NCI-H2227 (cell line): ENCODE measurements at regions not wholly inside any gene's neighbourhood (a gene's known extent, or its start where the extent isn't known, plus 50 kb on each side); places are given as distances from the start of the nearest gene placed in this dataset.

Source experiments
- DNase-seq: peaks from one replicate; lab custom pipeline; 2025; ENCODE audit not compliant: unreplicated experiment; lab: John Stamatoyannopoulos, UW

GRCh38 chr16:65988024-65988595, 378.4 kb upstream of the CDH5 start:
- DNase-seq, result no peak

DNA sequence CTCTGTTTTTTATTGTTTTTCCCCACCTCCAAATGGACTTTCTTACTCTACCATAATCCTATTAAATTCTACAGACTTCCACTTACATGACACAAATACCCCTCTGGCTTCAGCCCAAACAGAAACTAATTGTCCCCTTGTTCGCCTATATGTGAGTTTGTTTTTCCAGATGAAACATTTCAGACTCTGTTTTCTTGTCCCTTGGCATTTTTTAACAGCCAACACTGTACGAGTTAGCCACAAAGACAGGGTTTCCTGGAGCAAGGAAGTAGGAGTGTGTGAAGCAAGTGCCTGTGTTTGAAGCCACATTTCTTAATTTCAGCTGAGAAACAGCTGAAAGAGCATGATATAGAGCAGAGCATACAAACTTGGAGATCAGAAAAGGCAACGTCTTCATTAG, 382.2 kb upstream of the CDH5 start:
- no peak for DNase-seq

DNA sequence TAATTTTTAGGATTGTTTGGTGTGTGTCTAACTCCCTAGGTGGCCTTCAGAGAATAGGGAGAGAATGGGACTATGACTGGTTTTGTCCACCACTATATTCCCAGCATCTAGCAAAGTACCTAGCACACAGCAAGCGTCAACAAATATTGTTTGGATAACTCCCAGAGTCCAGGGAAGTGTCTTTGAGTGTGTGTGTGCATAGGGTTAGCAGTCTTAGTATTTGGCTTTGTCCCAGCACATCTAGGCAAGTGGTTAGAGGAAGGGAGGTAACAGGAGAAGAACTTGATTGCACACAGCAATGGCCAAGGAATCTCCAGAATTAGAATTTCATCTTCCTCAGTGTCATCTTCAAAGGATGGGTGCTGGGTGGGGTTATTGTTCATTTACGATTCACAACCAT, 385.4 kb upstream of the CDH5 start:
- no peak for DNase-seq

DNA sequence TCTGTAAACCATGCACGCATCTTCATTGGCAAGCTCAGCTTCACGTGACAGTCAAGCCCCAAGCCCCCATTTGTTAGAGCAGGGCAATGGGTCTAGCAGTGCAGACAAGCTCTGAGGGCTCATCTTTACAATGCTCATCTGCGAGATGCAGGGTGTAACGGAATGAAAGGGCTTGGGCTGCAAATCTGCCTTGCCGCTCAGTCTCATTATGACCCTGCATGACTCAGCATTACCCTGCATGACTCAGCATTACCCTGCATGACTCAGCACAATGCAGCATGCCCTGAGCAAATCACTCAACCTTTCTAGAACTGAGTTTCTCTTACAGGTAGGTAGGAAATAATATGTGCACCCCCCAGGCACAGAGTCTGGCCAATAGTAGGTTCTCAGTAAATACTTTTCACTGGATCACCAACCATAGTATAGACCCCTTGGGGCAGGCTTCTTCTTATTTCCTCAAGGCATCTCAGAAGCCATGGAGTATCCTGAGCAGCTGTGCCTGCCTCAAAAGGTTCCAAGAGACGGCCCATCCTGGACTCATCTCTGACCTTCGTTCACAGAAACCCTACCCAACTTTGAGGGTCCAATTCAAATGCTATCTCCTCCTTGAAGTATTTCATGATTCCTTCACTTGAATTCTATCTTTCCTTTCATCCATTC, 391.3 kb upstream of the CDH5 start:
- DNase-seq, result no peak

- no peak for DNase-seq
Measured at GRCh38 chr16:65967376-65967775, 399.1 kb upstream of the CDH5 start.

DNA sequence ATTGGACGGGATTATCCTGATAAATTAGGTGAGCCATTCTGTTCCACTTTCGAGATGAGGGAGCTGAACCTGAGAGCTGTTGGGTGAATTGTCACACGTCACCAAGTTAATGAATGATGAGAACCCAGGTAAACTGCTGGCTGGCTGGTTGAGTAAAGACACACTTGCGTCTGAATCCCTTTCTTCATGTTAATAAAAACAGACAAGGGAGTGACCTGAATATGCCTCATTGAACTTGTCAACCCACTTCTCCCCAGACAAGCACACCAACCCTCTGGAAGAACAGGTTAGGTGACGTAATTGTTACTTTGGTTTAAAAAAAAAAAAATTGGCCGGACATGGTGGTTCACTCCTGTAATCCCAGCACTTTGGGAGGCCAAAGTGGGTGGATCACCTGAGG, 400.9 kb upstream of the CDH5 start:
- no peak for DNase-seq

DNA sequence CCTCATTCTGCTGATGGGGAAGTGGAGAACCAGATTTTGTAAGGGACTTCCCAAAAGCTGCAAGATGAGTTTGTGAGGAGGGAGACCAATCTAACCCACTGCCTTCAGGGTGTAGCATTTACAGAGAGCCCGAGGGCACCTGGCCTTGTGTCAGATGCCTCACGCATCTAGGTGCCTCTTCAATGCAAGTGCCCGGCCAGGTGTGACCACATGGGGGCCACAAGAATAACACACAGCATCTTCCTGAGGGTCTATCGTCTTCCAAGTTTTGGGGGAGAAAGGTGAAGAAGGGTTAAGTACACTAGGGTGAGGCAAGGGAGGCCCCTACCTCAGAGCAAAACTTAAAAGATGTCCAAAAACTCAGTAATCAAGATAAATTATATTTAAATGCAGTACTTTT, 401.7 kb upstream of the CDH5 start:
- no peak for DNase-seq

- no peak for DNase-seq
Measured at GRCh38 chr16:65961476-65962143, 404.9 kb upstream of the CDH5 start.

DNA sequence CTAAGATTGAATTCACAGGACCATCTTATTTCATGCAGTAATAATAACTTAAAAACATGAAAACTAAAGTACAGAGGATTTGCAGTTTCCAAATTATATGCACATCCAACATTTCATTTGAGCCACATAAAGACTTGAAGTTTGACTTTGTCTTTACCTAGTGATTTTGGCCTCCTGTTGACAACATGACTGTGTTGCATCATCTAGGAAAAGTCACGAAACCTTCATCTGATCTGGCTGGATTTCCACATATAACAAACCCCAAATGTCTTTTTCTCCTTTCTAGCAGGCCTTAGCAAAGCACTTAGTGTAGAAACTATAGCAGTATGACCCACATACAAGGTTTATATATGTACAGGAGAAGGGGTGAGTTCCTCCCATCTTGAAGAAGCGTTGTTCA, 406.5 kb upstream of the CDH5 start:
- DNase-seq, result no peak

DNA sequence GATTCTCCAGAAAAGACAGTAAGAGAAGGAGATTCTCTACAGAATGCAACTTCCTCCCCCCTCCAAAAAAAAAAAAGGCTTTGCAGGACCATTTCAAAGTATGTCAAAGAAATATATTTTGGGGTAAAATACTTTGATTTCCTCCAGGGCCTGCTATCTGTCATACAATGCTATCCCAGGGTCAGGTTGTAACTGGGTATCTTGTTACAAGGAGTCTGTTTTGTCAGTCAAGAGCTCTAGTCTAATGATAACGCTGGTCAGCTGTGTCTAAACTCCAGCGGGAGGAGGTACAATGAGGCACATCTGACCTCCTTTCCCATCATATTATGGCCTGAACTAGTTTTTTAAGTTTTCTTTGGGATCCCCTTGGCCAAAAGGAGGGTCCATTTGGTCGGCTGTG, 408.4 kb upstream of the CDH5 start:
- no peak for DNase-seq

GRCh38 chr16:65956100-65956499, 410.4 kb upstream of the CDH5 start:
- DNase-seq, result no peak

GRCh38 chr16:65954446-65954845, 412.0 kb upstream of the CDH5 start:
- no peak for DNase-seq

GRCh38 chr16:65950211-65950610, 416.3 kb upstream of the CDH5 start:
- no peak for DNase-seq

DNA sequence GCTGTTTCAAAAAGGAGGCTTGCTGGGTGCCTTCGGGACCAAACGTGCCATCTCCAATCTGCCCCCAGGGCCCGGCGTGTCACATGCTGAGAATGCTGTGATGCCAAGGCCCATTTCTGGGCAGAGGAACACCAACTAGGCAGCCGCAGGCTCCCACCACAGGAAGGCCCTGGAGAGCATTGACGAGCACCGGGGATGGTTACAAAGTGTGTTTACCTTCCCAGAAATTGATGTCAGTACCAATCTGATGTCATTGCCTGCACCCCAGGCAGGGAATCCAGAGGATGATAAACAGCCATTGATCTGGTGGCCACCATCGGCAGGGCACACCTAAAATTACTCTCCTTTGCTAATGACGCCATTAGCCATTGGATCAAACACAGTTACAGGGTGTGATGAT, 418.1 kb upstream of the CDH5 start:
- no peak for DNase-seq

GRCh38 chr16:65947951-65948350, 418.5 kb upstream of the CDH5 start:
- DNase-seq, result no peak

DNA sequence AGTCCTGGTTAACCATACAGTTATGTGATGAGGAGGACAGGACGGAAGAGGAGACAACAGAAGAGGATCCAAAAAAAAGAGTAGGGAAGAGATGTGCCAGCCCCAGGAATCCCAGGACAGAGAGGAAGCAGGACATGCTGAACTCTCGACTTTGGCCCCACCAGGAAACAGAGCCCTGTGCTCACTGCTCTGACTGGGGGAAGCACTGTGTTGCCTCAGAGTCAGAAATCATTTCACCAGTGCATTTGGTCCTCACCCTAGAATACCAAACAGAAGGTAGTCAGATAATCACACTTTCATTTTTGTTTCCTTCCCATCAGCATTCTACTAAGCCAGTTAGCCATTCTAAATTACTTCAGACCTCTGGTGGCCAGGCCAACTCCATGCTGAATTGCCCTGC, 421.0 kb upstream of the CDH5 start:
- DNase-seq, result no peak

GRCh38 chr16:65944361-65944760, 422.1 kb upstream of the CDH5 start:
- no peak for DNase-seq

DNA sequence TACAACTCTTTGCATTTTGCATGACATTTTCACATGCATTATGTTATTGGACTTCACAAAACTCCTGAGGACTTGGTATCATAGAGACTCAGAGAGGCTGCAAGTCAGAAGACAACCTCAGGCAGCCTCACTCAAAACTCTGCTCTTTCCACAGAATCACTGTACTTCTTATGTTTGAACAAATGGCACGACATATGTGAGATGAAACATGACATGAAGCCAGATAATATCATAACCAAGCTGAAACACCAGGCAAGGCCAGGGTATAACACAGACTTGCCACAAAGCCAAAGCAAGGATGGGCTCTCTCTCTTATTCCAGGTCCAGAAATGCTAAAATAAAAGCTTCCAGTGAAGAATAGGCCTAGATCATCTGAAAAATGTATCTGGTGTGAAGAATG, 425.8 kb upstream of the CDH5 start:
- DNase-seq, result no peak

- DNase-seq, result no peak
Measured at GRCh38 chr16:65938083-65938482, 428.4 kb upstream of the CDH5 start.

- DNase-seq, result no peak
Measured at GRCh38 chr16:65937455-65937854, 429.0 kb upstream of the CDH5 start.

- DNase-seq, result no peak
Measured at GRCh38 chr16:65936096-65936495, 430.4 kb upstream of the CDH5 start.

DNA sequence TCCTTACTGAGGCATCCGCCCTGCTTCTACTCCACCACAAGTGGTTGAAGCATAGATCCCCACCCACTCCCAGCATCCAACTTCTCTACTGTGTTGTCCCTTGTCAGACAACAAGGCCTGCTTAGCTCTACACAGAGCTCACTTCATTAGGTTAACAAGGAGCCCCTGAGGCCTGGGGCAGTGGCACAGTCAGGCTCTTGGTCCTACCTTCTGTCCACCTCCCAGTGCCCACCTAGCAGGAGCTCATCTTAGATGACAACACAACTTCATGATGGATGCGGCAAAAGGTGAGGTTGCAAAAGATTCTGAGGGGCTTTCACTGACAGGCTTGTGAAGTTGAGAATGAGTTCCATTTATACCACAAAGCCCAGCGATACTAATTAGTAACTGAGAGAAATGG, 432.0 kb upstream of the CDH5 start:
- no peak for DNase-seq

GRCh38 chr16:65933703-65934102, 432.8 kb upstream of the CDH5 start:
- no peak for DNase-seq
